ENCODE measurements at regions not wholly inside any gene's neighbourhood (a gene's known extent, or its start where the extent isn't known, plus 50 kb on each side); places are given as distances from the start of the nearest gene placed in this dataset.

DNA sequence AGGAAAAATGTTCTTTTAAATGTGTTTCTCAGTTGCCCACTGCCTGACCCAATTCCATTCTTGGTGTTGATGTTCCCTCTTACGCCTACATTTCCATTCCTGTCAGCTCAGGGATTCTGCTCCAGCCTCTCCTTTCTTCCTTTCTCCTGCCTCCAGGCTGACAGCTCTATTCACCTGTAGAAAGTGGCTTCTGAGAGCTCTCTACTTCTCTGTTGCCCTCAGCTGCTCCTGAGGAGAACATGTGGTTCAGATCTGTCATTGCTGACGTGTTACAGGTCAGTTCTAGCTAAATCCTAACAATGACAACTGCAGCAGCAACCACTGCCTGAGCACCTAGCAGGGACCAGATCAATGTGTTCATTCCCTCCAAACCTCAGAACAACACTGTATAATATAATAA is 144.9 kb upstream of the PLAAT1 start (continued):
- TF ChIP-seq ZNF462 (CRISPR knock-in tag; IDR thresholded peaks at IDR 0.05) = no peak
- no peak for TF ChIP-seq NANOG (IDR thresholded peaks at IDR 0.05; ENCODE audit: borderline replicate concordance)
- TF ChIP-seq ETS1 (IDR thresholded peaks at IDR 0.05) = no peak
- no peak for TF ChIP-seq CREB1 (CRISPR knock-in tag; IDR thresholded peaks at IDR 0.05; ENCODE audit: low read depth)
- TF ChIP-seq JUNB (IDR thresholded peaks at IDR 0.05; ENCODE audit: unreplicated experiment) = no peak
- TF ChIP-seq STAT1 (IDR thresholded peaks at IDR 0.05; ENCODE audit: unreplicated experiment) = no peak

GRCh38 chr3:193114431-193115340 is 126.3 kb upstream of the PLAAT1 start:
- H3K27me3 ChIP-seq (ENCODE audit: insufficient read depth) = no peaks in the 10 kb centered on the region
- H3K9me2 ChIP-seq (ENCODE audit: insufficient read depth) = peaks cover 11% of the 10 kb centered on the region; the same call in 1 of the 2 replicates
- H3K4me1 Mint-ChIP-seq = peaks cover 29% of the 10 kb centered on the region
- no peaks in the 10 kb centered on the region for H3F3A ChIP-seq (replicated peaks; ENCODE audit: low read depth)
- H3K4me2 ChIP-seq = no peak overlapping the region
- H3K79me2 ChIP-seq (replicated peaks; ENCODE audit: insufficient read depth) = no peaks in the 10 kb centered on the region
- H2AFZ ChIP-seq = no peak overlapping the region
- no peak overlapping the region for H3K4me3 ChIP-seq
- H4K20me1 ChIP-seq (replicated peaks; ENCODE audit: insufficient read depth) = no peaks in the 10 kb centered on the region
- peaks cover 17% of the 10 kb centered on the region for H3K36me3 Mint-ChIP-seq (ENCODE audit: low read depth)
- no peak overlapping the region for H3K4me3 Mint-ChIP-seq
- H3K9me3 Mint-ChIP-seq = peaks cover 14% of the 10 kb centered on the region
- H3K27me3 Mint-ChIP-seq (ENCODE audit: insufficient read depth, low read depth, poor library complexity) = no peaks in the 10 kb centered on the region
- ATAC-seq (no peak), DNase-seq (ENCODE audit: low spot score) (peak; percentile 9)
- no peak overlapping the region for H3K27ac Mint-ChIP-seq
- peak overlapping the region; percentile 45; the same call in 1 of the 2 replicates for H3K27ac ChIP-seq (ENCODE audit: low read depth)
- no peaks in the 10 kb centered on the region for H3K36me3 ChIP-seq (ENCODE audit: insufficient read depth)
- H3K4me1 ChIP-seq (ENCODE audit: insufficient read depth) = peaks cover 47% of the 10 kb centered on the region
- TF ChIP-seq ZNF462 (CRISPR knock-in tag; IDR thresholded peaks at IDR 0.05) (no peak), EZH2phosphoT487 (IDR thresholded peaks at IDR 0.05; ENCODE audit: unreplicated experiment) (no peak), ZNF114 (CRISPR knock-in tag; IDR thresholded peaks at IDR 0.05) (no peak)
